Thyroid gland (tissue), 4 donors: ENCODE measurements at regions not wholly inside any gene's neighbourhood (a gene's known extent, or its start where the extent isn't known, plus 50 kb on each side); places are given as distances from the start of the nearest gene placed in this dataset.

Source experiments
- DNase-seq, 2 donors: peaks; one replicate each; pipeline ENCODE4 v3.0.0-alpha.2; 2019
- H3K27ac ChIP-seq, 3 donors: fragments of 200-600 bp; sonication (generic); 1 replicate in 2 of 3; 2 replicates in 1 of 3; pipeline ENCODE4 v1.5.1; 2016 to 2019; ENCODE audit warnings: mild to moderate bottlenecking in 1 of 3, moderate library complexity in 1 of 3
- H3K27me3 ChIP-seq: fragments of 200-600 bp; sonication (generic); one replicate; pipeline ENCODE4 v1.5.1; 2019
- H3K36me3 ChIP-seq, 2 donors: fragments of 200-600 bp; sonication (generic); one replicate each; pipeline ENCODE4 v1.5.1; 2016 to 2019
- H3K4me1 ChIP-seq, 2 donors: fragments of 200-600 bp; sonication (generic); one replicate each; pipeline ENCODE4 v1.5.1; 2017 to 2019
- H3K4me3 ChIP-seq, 3 donors: fragments of 200-600 bp; sonication (generic); replicated peaks in 1 of 3; 1 replicate in 2 of 3; 2 replicates in 1 of 3; pipeline ENCODE4 v1.5.1; 2016; ENCODE audit warnings: mild to moderate bottlenecking in 1 of 3
- H3K9me3 ChIP-seq: fragments of 200-600 bp; sonication (generic); one replicate; pipeline ENCODE4 v1.5.1; 2017
- POLR2A ChIP-seq, 2 donors: fragments of 450-650 bp; IDR thresholded peaks; one replicate each; pipeline ENCODE4 v1.6.1; 2017; ENCODE audit warnings: antibody characterized with exemption in 2 of 2, mild to moderate bottlenecking in 2 of 2, moderate library complexity in 1 of 2
- WGBS, 2 donors: methylation state at CpG; one replicate each; pipeline ENCODE4 v1.1.5; 2017; 5-methylcytosine and 5-hydroxymethylcytosine counted together
- intact Hi-C: fragments of 100-400 bp; cut with DNase I; formaldehyde crosslinking; loops from one replicate; pipeline ENCODE4 v1.15.1; 2023
- TF ChIP-seq, protein P1 (sequence below), 6 experiments: fragments of 200-600 bp in 3 of 6; fragments of 450-650 bp in 3 of 6; sonication (generic) in 3 of 6; IDR thresholded peaks; one replicate each; pipeline ENCODE4 v1.5.1; 2016 to 2019; ENCODE audit warnings: antibody characterized with exemption in 6 of 6, mild to moderate bottlenecking in 2 of 6, inconsistent platforms in 1 of 6, moderate library complexity in 1 of 6

DNA sequence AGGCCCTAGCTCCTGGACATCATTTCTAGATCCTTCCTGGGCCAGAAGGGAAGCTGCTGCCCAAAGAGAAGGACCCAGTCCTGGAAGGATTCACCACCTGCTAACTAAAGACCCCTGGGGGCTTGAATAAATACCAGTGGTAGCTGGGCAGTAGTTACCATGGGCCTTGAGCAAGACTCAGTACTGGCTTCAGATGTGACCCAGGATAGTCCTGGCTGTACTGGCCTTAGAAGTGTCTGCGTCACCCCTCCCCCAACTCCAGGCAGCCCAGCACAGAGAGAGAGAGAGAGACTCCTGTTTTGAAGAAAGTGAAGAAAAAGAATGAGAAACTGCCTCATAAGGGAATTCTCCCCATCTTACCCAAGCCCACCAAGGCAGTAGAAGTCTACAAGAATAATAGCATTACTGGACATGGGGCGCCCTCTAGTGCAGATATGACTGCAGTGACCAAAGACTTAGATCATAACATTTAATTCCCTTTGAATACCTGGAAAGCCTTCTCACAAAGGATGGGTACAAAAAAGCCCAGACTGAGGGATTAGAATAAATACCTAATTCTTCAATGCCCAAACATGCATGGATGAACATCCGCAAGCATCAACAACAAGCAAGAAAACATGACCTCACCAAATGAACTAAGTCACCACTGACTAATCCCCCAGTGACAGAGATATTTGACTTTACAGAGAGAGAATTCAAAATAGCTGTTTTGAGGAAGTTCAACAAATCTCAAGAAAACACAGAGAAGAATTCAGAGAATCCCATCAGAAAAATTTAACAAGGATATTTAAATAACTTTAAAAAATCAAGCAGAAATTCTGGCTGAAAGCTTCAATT is 171.8 kb downstream of the HNRNPD start:
- intact Hi-C loops, result no loop called here
- Histone ChIP-seq H3K9me3 (no peaks in the 10 kb centered on the region), H3K36me3 (no peaks in the 10 kb centered on the region), H3K27me3 (no peaks in the 10 kb centered on the region), H3K4me1 (no peaks in the 10 kb centered on the region), H3K4me3 (no peak overlapping the region), H3K27ac (no peak overlapping the region)
- TF ChIP-seq, protein P1, sequence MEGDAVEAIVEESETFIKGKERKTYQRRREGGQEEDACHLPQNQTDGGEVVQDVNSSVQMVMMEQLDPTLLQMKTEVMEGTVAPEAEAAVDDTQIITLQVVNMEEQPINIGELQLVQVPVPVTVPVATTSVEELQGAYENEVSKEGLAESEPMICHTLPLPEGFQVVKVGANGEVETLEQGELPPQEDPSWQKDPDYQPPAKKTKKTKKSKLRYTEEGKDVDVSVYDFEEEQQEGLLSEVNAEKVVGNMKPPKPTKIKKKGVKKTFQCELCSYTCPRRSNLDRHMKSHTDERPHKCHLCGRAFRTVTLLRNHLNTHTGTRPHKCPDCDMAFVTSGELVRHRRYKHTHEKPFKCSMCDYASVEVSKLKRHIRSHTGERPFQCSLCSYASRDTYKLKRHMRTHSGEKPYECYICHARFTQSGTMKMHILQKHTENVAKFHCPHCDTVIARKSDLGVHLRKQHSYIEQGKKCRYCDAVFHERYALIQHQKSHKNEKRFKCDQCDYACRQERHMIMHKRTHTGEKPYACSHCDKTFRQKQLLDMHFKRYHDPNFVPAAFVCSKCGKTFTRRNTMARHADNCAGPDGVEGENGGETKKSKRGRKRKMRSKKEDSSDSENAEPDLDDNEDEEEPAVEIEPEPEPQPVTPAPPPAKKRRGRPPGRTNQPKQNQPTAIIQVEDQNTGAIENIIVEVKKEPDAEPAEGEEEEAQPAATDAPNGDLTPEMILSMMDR (IDR thresholded peaks at IDR 0.05), result peak in 1 of 6 experiments; percentile 9
- no peak for TF ChIP-seq POLR2A (IDR thresholded peaks at IDR 0.05)
- 60 to 64% methylated on average over 3 of the region's 3 CpGs for WGBS, 2 donors
- peak in 1 of 2 donors; percentile 2 for DNase-seq

DNA sequence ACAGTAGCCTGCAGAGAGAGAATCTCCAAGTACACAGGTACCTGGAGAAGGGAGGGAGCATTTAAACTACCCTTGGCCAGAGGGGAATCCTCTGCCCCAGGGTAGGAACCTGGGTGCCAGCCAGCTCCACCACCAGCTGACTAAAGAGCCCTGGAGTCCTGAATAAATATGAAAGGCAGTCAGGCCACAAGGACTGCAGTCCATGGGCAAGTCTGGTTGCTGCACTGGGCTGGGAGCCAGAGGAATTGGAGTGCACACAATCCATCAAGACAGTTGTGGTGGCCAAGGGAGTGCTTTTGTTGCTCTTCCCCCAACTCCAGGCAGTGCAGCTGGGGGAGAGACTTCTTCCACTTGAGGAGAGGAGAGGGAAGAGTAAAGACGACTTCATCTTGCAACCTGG is 172.5 kb downstream of the HNRNPD start:
- intact Hi-C loops, result no loop called here
- WGBS, 2 donors, result 21 to 26% methylated on average over 1 of the region's 1 CpG

DNA sequence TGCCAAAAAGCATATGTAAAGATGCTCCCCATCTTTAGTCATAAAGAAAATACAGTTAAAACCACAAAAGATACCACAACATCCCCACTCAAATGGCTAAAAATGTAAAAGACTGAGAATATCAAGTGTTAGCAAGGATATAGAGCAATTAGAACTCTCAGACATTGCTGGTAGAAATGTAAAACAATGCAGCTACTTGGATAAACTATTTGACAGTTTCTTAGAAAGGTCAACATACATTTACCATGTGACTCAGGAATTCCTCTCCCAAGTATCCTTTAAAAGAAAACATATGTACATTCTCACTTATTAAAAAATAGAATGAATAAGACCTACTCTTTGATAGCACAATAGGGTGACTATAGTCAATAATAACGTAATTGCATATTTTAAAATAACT is 173.7 kb downstream of the HNRNPD start:
- TF ChIP-seq POLR2A (IDR thresholded peaks at IDR 0.05), result no peak
- TF ChIP-seq, protein P1 (IDR thresholded peaks at IDR 0.05), result no peak
- intact Hi-C loops, result no loop called here
- Histone ChIP-seq H3K4me3 (no peak overlapping the region), H3K4me1 (no peaks in the 10 kb centered on the region), H3K27ac (no peak overlapping the region), H3K27me3 (no peaks in the 10 kb centered on the region), H3K9me3 (no peaks in the 10 kb centered on the region), H3K36me3 (no peaks in the 10 kb centered on the region)
- no peak for DNase-seq
- 83 to 92% methylated on average over 1 of the region's 1 CpG for WGBS, 2 donors

More for the DNA sequence above, 172.5 kb downstream of the HNRNPD start:
- TF ChIP-seq, protein P1 (IDR thresholded peaks at IDR 0.05), result no peak
- H3K27ac ChIP-seq, result no peak overlapping the region
- peak; percentile 43 to 51 for DNase-seq
- H3K4me3 ChIP-seq, result no peak overlapping the region
- H3K27me3 ChIP-seq, result no peaks in the 10 kb centered on the region
- H3K9me3 ChIP-seq, result no peaks in the 10 kb centered on the region
- no peaks in the 10 kb centered on the region for H3K4me1 ChIP-seq
- no peaks in the 10 kb centered on the region for H3K36me3 ChIP-seq

DNA sequence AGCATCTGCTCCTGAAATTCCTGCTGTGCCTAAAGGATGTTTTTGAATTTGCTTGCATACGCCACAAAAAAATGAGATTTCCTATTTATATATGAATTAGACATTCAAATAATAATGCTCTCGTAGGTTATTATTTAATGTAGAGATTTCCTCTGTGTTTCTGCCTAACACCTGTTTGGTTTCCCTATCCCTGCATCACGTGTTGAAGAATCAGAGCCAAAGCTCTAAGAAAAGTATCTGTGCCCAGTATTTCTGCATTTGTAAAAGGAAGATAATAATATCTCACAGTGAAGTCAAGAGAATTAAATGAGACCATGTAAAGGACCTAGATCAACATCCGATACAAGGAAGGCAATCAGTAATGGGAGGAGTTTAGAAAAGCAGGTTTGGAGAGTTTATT is 179.5 kb downstream of the HNRNPD start:
- no peak overlapping the region for H3K4me3 ChIP-seq
- no peaks in the 10 kb centered on the region for H3K9me3 ChIP-seq
- WGBS, 2 donors, result 85 to 86% methylated on average over 4 of the region's 4 CpGs
- H3K4me1 ChIP-seq, result no peaks in the 10 kb centered on the region
- H3K27ac ChIP-seq, result no peak overlapping the region
- no peak for DNase-seq
- H3K36me3 ChIP-seq, result no peaks in the 10 kb centered on the region
- intact Hi-C loops, result no loop called here
- TF ChIP-seq POLR2A (IDR thresholded peaks at IDR 0.05), result no peak
- TF ChIP-seq, protein P1 (IDR thresholded peaks at IDR 0.05), result no peak
- H3K27me3 ChIP-seq, result no peaks in the 10 kb centered on the region

DNA sequence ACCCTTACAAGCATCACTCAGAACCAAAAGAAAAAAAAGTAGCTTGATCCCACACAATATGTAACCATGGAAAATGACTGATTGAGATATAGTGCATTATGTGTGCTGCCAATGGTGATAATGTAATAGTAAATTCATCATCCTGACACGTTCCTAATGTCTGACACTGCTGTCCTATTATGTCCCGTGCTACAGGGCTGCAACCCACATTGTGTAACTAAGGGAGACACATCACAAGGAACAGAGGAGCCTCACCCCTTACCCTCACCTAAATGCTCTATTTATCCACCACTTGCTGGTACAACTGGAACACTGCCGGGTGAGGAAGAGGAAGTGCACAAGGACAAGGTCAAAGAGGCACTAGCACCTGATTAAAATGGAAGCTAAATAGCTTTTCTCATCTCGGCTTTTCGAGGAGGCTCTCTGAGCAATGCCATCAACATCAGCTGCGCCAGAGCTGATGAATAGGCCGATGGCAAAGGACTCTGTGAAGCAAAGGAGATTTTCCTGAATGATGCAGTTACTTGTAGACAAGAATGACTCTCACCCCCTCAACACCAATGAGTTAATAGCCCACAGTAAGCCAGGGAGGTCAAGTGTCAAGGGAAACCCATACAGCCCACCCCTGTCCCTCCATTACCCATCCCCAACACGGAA is 181.6 kb downstream of the HNRNPD start:
- no peak overlapping the region for H3K27ac ChIP-seq
- no peaks in the 10 kb centered on the region for H3K27me3 ChIP-seq
- no peaks in the 10 kb centered on the region for H3K9me3 ChIP-seq
- no peak for TF ChIP-seq POLR2A (IDR thresholded peaks at IDR 0.05)
- TF ChIP-seq, protein P1 (IDR thresholded peaks at IDR 0.05), result no peak
- no peaks in the 10 kb centered on the region for H3K36me3 ChIP-seq
- H3K4me1 ChIP-seq, result no peaks in the 10 kb centered on the region
- intact Hi-C loops, result no loop called here
- no peak for DNase-seq
- WGBS, 2 donors, result 64 to 76% methylated on average over 8 of the region's 8 CpGs
- no peak overlapping the region for H3K4me3 ChIP-seq
